ENCODE measurements at regions not wholly inside any gene's neighbourhood (a gene's known extent, or its start where the extent isn't known, plus 50 kb on each side); places are given as distances from the start of the nearest gene placed in this dataset.

- WGBS, 2 donors = 68 to 90% methylated on average over 3 of the region's 3 CpGs
- TF ChIP-seq POLR2A (IDR thresholded peaks at IDR 0.05) = no peak
- TF ChIP-seq CTCF (IDR thresholded peaks at IDR 0.05) = no peak
- Histone ChIP-seq H3K36me3 (no peaks in the 10 kb centered on the region), H3K4me3 (replicated peaks in 1 of 3) (no peak overlapping the region), H3K27ac (no peak overlapping the region), H3K27me3 (no peaks in the 10 kb centered on the region), H3K9me3 (no peaks in the 10 kb centered on the region), H3K4me1 (peaks cover 0 to 6% of the 10 kb centered on the region in 2 donors)
- DNase-seq = no peak
- intact Hi-C loops (cut with DNase I) = no loop called here
Measured at GRCh38 chr1:94636624-94637023, 95.1 kb upstream of the F3 start.

DNA sequence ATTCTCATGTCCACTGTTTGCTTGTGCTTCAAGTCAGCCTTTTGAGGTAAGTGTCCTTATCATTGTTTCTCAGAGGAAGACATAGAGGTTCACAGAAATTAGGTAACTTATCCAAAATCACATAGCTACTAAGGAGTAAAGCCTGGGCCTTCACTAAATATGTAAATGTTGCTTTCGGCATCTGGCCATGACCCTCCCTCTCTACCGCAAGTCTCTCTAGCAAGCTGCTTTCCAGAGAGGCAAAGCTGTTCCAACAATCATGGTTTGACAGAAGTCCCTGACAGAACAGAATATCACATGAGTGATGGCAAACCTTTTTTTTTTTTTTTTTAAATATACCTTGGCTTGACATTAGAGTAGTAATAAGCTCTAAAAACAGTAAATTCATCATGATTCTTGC, 94.5 kb upstream of the F3 start:
- Histone ChIP-seq H3K27me3 (no peaks in the 10 kb centered on the region), H3K36me3 (no peaks in the 10 kb centered on the region), H3K4me3 (replicated peaks in 1 of 3) (no peak overlapping the region), H3K9me3 (no peaks in the 10 kb centered on the region), H3K4me1 (peaks cover 0 to 6% of the 10 kb centered on the region in 2 donors), H3K27ac (no peak overlapping the region)
- DNase-seq = no peak
- intact Hi-C loops (cut with DNase I) = no loop called here
- TF ChIP-seq CTCF (IDR thresholded peaks at IDR 0.05) = no peak
- no peak for TF ChIP-seq POLR2A (IDR thresholded peaks at IDR 0.05)
- WGBS, 2 donors = 96 to 98% methylated on average over 2 of the region's 2 CpGs

DNA sequence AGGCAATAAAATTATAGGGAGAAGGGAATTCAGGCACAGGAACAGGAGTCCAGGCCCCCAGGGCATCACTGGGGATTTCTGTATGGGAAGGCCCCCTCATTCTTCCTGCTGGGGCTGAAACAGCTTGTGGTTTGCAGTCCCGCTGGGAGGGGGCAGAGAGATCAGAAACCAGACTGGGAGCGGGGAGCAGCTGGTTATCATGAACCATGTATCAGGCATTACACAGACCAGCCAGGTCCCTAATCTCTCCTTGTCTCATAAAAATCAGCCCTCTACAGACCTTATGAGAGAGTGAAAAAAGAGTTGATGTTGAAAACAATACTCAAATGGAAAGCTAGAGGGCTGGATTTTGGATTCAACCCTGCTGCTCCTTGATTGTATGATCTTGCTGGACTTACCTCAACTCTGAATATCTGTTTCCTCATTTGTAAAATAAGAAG, 93.4 kb upstream of the F3 start:
- no peaks in the 10 kb centered on the region for H3K27me3 ChIP-seq
- intact Hi-C loops (cut with DNase I) = no loop called here
- TF ChIP-seq POLR2A (IDR thresholded peaks at IDR 0.05) = no peak
- peak in 1 of 6 experiments; percentile 8 for TF ChIP-seq CTCF (IDR thresholded peaks at IDR 0.05)
- no peaks in the 10 kb centered on the region for H3K36me3 ChIP-seq
- peaks cover 0 to 6% of the 10 kb centered on the region in 2 donors for H3K4me1 ChIP-seq
- H3K9me3 ChIP-seq = no peaks in the 10 kb centered on the region
- no peak overlapping the region for H3K4me3 ChIP-seq (replicated peaks in 1 of 3)
- 95 to 98% methylated on average over 2 of the region's 2 CpGs for WGBS, 2 donors
- no peak overlapping the region for H3K27ac ChIP-seq
- no peak for DNase-seq

DNA sequence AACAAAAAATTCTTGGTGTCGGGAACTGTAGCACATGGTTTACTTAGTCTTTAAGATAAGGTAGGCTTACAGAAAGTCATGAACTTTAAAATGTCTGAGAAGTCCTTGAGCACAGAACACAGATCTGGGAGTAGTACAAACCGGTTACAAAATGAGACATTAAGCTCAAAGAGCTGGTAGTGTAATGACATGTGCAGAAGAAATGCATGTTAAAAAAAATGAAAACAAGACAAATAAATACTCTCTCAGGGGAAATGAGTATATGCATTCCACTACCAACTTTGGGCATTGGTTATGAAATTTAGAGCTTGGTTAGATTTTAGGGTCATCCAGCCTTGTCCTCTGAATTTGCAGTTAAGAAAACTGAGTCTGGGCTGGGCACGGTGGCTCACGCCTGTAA, 91.5 kb upstream of the F3 start:
- DNase-seq = no peak
- H3K27me3 ChIP-seq = no peaks in the 10 kb centered on the region
- H3K36me3 ChIP-seq = no peaks in the 10 kb centered on the region
- no peak overlapping the region for H3K27ac ChIP-seq
- TF ChIP-seq POLR2A (IDR thresholded peaks at IDR 0.05) (no peak), CTCF (IDR thresholded peaks at IDR 0.05) (no peak)
- WGBS, 2 donors = 66 to 74% methylated on average over 4 of the region's 4 CpGs
- H3K4me1 ChIP-seq = peaks cover 0 to 6% of the 10 kb centered on the region in 2 donors
- H3K9me3 ChIP-seq = no peaks in the 10 kb centered on the region
- no peak overlapping the region for H3K4me3 ChIP-seq (replicated peaks in 1 of 3)
- intact Hi-C loops (cut with DNase I) = no loop called here

- no peaks in the 10 kb centered on the region for H3K4me1 ChIP-seq
- H3K27ac ChIP-seq = no peak overlapping the region
- peak in 1 of 2 donors; percentile 20 for DNase-seq
- no peaks in the 10 kb centered on the region for H3K27me3 ChIP-seq
- H3K36me3 ChIP-seq = no peaks in the 10 kb centered on the region
- TF ChIP-seq CTCF (IDR thresholded peaks at IDR 0.05) (no peak), POLR2A (IDR thresholded peaks at IDR 0.05) (no peak)
- H3K4me3 ChIP-seq (replicated peaks in 1 of 3) = no peak overlapping the region
- H3K9me3 ChIP-seq = no peaks in the 10 kb centered on the region
- intact Hi-C loops (cut with DNase I) = no loop called here
- 67 to 71% methylated on average over 12 to 16 of the region's 16 CpGs for WGBS, 2 donors
Measured at GRCh38 chr1:94629259-94630181, 88.0 kb upstream of the F3 start.

Measured in thyroid gland (tissue), 4 donors.